GM06990 (cell line): ENCODE measurements at regions not wholly inside any gene's neighbourhood (a gene's known extent, or its start where the extent isn't known, plus 50 kb on each side); places are given as distances from the start of the nearest gene placed in this dataset.

ENCODE experiments used
- DNase-seq: peaks from one replicate; pipeline ENCODE4 v3.0.0-alpha.2; 2011; ENCODE audit not compliant: insufficient read length; ENCODE audit errors: extremely low read depth
- H3K27me3 ChIP-seq: replicated peaks from 2 replicates; pipeline ENCODE4 v1.6.0; 2011; ENCODE audit warnings: low read length; ENCODE audit not compliant: control insufficient read depth, insufficient read depth
- H3K36me3 ChIP-seq: 2 replicates; pipeline ENCODE4 v1.5.1; 2011; ENCODE audit warnings: low read length; ENCODE audit not compliant: control insufficient read depth, insufficient read depth
- H3K4me3 ChIP-seq: replicated peaks from 2 replicates; pipeline ENCODE4 v1.5.1; 2011; ENCODE audit warnings: low read depth, mild to moderate bottlenecking, control low read depth, low read length
- TF ChIP-seq, protein P1 (sequence below): IDR thresholded peaks from 2 replicates; pipeline ENCODE4 v1.5.1; 2011; ENCODE audit warnings: low read length, control low read depth, mild to moderate bottlenecking, inconsistent platforms; ENCODE audit not compliant: insufficient read depth, poor library complexity, severe bottlenecking

DNA sequence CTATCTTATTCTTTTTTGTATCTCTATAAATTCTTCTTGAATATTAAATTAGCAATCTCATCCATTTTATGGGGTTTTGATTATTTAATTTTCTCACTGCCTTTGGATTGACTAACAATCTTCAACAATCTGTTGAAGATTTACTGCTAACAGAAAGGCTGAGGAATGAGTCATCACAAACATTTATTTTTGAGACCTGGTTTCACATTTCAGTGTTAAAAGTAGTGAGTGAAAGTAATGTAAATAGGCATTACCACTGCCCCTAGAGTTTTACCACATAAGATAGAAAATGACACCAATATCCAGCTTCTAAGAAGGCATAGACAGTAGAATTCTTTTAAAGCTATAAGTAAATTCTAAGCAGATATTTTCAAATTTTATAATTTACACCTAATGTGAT lies 472.8 kb downstream of the OLFM4 start:
- Histone ChIP-seq H3K36me3 (no peaks in the 10 kb centered on the region), H3K4me3 (no peak overlapping the region), H3K27me3 (no peaks in the 10 kb centered on the region)
- TF ChIP-seq, protein P1, sequence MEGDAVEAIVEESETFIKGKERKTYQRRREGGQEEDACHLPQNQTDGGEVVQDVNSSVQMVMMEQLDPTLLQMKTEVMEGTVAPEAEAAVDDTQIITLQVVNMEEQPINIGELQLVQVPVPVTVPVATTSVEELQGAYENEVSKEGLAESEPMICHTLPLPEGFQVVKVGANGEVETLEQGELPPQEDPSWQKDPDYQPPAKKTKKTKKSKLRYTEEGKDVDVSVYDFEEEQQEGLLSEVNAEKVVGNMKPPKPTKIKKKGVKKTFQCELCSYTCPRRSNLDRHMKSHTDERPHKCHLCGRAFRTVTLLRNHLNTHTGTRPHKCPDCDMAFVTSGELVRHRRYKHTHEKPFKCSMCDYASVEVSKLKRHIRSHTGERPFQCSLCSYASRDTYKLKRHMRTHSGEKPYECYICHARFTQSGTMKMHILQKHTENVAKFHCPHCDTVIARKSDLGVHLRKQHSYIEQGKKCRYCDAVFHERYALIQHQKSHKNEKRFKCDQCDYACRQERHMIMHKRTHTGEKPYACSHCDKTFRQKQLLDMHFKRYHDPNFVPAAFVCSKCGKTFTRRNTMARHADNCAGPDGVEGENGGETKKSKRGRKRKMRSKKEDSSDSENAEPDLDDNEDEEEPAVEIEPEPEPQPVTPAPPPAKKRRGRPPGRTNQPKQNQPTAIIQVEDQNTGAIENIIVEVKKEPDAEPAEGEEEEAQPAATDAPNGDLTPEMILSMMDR, result no peak
- peak; percentile 5 for DNase-seq

DNA sequence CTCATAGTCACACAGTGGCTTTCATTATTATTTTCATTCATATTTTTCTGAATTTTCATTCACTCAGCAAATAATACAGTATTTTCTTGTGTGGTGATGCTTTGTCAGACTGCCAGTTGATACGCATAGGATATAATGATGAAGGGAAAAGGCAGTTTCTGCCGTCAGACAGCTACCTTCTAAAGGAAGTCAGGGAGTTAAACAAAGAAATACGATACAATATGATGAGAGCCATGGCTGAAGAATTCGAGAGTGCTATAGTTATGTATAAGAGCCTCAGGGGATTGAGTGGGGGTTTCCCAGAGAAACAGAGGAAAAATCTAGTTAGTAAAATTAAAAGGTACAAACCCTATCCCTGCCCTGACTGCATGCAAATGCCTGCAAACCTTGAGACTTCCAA lies 479.1 kb downstream of the OLFM4 start:
- H3K27me3 ChIP-seq, result no peaks in the 10 kb centered on the region
- H3K4me3 ChIP-seq, result no peak overlapping the region
- DNase-seq, result no peak
- TF ChIP-seq, protein P1, result no peak
- no peaks in the 10 kb centered on the region for H3K36me3 ChIP-seq

DNA sequence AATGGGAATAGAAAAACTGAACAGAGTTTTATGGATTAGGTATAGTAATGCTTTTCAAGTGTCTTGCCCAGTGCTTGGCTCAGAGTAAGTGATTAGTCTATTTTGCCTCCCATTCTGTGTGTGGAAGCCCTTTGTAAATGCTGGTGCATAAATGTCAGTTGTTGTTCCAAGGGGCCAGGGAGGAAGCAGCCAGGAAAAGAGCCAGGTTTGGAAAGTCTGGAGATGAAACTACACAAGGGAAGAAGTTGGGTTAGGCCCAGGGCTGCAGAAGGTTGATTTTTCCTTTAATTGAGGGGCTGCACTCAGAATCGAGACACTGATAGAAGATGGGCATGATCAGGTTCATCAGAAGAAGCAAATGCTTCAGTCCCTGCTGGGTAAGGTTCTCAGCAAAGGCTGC lies 484.0 kb downstream of the OLFM4 start:
- Histone ChIP-seq H3K27me3 (no peaks in the 10 kb centered on the region), H3K36me3 (no peaks in the 10 kb centered on the region), H3K4me3 (no peak overlapping the region)
- no peak for DNase-seq
- TF ChIP-seq, protein P1, result no peak

DNA sequence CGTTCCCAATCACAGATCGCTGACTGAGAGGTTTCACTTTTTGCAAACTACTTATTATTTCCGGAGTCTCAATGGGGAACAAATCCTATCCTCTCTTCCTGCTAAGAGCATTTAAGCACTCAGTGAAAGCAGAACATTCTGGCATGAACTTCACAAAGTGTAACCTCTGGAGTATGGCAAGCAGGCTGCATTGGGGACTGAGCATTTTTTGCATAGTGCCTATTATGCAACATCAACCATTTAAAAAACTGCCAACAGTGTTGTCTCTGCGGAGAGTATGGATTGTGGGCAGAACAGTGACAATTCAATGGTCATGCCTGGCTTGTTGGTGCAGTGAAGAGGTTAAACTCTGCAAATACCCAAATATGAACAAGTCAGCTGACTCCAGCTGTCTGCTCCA lies 484.6 kb downstream of the OLFM4 start:
- DNase-seq, result no peak
- H3K4me3 ChIP-seq, result no peak overlapping the region
- TF ChIP-seq, protein P1, result no peak
- H3K27me3 ChIP-seq, result no peaks in the 10 kb centered on the region
- H3K36me3 ChIP-seq, result no peaks in the 10 kb centered on the region

DNA sequence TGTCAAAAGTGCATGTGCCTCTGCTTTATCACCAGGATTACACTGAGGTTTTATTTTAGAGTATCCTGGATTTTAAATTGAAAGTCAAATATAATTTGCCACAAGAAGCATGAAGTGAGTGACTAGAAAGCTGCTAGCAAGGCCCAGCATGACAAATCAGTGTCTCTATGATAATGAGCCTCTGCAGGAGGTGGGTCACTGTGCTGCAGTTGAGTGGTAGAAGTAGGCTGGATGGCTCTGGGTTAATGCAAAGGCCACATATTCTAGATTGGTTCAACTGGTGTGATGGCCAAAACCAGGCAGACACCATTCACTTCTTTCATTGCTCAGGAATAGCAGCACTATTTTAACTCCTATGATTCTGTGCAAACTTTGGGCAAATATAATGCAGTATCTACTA lies 491.5 kb downstream of the OLFM4 start:
- DNase-seq, result no peak
- no peaks in the 10 kb centered on the region for H3K36me3 ChIP-seq
- no peaks in the 10 kb centered on the region for H3K27me3 ChIP-seq
- TF ChIP-seq, protein P1, result no peak
- no peak overlapping the region for H3K4me3 ChIP-seq

DNA sequence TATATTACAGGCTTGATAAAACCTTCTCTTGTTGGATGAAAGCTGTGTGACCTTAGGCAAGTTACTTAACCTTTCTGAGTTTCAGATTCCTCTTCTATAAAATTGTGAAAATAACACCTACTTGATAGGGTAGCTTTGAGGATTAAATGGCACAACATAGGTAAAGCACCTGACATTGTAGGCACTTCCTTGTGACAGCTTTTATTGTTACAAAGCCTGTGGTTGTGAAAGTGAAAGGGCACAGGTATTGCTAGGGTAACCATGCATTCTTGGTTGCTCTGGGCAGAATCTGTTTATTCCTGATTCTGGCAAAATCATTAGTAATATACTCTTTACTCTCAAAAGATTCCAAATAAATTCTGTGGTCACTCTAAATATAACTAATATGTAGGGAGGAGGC lies 493.4 kb downstream of the OLFM4 start:
- DNase-seq, result no peak
- TF ChIP-seq, protein P1, result no peak
- no peaks in the 10 kb centered on the region for H3K27me3 ChIP-seq
- no peak overlapping the region for H3K4me3 ChIP-seq
- H3K36me3 ChIP-seq, result no peaks in the 10 kb centered on the region
